ENCODE measurements at regions not wholly inside any gene's neighbourhood (a gene's known extent, or its start where the extent isn't known, plus 50 kb on each side); places are given as distances from the start of the nearest gene placed in this dataset.

DNA sequence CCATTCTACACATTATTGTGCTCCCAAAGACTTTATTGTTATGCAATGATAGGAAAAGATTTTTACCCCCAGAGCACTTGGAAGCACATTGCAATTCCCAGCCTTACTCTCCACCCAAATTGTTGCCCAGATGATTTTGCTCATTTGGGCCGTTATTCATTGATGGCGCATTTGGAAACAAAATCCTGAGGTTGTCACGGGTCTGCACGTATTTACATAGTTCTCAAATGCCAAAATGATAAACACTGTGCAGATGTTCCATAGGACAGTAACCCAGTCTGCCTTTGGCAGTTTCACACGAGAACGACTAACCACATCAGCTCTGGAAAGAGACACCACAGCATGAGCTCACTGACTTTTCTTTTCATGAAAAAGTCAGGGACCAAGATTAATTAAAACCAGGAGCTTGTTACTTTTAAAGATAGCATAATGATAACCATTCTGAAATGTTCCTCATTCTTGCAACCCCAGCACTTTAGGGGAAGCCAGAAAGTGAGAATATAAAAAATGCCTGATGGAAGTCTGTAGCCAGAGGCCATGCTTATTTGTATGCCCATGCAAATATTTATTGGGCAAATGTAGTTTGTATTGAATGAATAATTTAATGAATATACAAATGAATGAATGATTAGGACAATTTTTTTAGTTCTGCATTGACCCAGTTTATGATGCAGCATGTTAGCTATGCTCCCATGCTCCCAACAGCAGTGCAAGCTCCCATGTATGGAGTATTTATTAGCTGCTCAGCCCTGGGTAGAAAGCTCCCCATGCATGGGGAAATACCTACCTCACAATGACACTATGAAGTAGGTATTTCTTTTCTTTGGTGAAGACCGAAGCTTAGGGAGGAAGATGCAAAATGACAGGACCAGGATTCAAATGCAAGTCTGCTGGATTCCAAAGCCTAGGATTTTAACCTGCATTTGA lies 84.6 kb downstream of the MAIP1 start:
- TF ChIP-seq, protein P1, sequence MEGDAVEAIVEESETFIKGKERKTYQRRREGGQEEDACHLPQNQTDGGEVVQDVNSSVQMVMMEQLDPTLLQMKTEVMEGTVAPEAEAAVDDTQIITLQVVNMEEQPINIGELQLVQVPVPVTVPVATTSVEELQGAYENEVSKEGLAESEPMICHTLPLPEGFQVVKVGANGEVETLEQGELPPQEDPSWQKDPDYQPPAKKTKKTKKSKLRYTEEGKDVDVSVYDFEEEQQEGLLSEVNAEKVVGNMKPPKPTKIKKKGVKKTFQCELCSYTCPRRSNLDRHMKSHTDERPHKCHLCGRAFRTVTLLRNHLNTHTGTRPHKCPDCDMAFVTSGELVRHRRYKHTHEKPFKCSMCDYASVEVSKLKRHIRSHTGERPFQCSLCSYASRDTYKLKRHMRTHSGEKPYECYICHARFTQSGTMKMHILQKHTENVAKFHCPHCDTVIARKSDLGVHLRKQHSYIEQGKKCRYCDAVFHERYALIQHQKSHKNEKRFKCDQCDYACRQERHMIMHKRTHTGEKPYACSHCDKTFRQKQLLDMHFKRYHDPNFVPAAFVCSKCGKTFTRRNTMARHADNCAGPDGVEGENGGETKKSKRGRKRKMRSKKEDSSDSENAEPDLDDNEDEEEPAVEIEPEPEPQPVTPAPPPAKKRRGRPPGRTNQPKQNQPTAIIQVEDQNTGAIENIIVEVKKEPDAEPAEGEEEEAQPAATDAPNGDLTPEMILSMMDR (conservative IDR thresholded peaks at IDR 0.05; ENCODE audit: low read depth, low read length), result no peak
- TF ChIP-seq EZH2 (IDR thresholded peaks at IDR 0.05; ENCODE audit: low read length, unreplicated experiment), result no peak
